ENCODE measurements at regions not wholly inside any gene's neighbourhood (a gene's known extent, or its start where the extent isn't known, plus 50 kb on each side); places are given as distances from the start of the nearest gene placed in this dataset.

DNA sequence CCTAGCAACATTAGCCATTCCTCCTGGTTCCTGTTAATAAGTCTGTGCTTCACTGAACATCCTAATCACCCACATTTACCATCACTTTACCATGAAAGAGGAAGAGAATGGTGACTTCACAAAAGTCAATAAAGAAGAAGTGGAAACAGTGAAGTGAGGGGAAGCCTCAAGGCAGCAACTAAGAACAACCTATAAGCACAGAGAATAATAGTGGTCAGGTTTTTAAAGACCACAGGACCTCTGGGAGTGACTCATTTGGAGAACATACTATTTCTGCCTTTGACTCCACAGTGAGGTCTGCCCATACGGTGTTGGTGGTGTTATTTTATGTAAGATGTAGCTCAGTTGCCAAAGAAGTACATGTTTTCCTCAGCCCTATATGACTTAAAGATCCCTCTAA, 86.0 kb upstream of the TET2 start:
- TF ChIP-seq, protein P1, sequence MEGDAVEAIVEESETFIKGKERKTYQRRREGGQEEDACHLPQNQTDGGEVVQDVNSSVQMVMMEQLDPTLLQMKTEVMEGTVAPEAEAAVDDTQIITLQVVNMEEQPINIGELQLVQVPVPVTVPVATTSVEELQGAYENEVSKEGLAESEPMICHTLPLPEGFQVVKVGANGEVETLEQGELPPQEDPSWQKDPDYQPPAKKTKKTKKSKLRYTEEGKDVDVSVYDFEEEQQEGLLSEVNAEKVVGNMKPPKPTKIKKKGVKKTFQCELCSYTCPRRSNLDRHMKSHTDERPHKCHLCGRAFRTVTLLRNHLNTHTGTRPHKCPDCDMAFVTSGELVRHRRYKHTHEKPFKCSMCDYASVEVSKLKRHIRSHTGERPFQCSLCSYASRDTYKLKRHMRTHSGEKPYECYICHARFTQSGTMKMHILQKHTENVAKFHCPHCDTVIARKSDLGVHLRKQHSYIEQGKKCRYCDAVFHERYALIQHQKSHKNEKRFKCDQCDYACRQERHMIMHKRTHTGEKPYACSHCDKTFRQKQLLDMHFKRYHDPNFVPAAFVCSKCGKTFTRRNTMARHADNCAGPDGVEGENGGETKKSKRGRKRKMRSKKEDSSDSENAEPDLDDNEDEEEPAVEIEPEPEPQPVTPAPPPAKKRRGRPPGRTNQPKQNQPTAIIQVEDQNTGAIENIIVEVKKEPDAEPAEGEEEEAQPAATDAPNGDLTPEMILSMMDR (conservative IDR thresholded peaks at IDR 0.05; ENCODE audit: low read length), result no peak
- TF ChIP-seq EZH2phosphoT487 (IDR thresholded peaks at IDR 0.05; ENCODE audit: borderline replicate concordance, low read depth, low read length), result no peak
